Keratinocyte (primary cell): ENCODE measurements at regions not wholly inside any gene's neighbourhood (a gene's known extent, or its start where the extent isn't known, plus 50 kb on each side); places are given as distances from the start of the nearest gene placed in this dataset.

Experiments
- DNase-seq: peaks from one replicate; pipeline ENCODE4 v3.0.0-alpha.2; 2011; ENCODE audit warnings: low read depth, missing footprints, low spot score
- FAIRE-seq: peaks from 2 replicates; lab custom pipeline; 2011; peaks lifted over from hg19 to GRCh38; lab: Jason Lieb, UNC
- H2AFZ ChIP-seq: 2 replicates; pipeline ENCODE4 v1.6.0; 2012; ENCODE audit warnings: low read length, control low read depth, inconsistent platforms; ENCODE audit not compliant: control insufficient read depth
- H3K27ac ChIP-seq: 2 replicates; pipeline ENCODE4 v1.5.1; 2011; ENCODE audit warnings: low read length; ENCODE audit not compliant: control insufficient read depth, insufficient read depth
- H3K27me3 ChIP-seq: 3 replicates; pipeline ENCODE4 v1.6.0; 2011; ENCODE audit warnings: low read length; ENCODE audit not compliant: control insufficient read depth, insufficient read depth; ENCODE audit errors: extremely low read depth
- H3K36me3 ChIP-seq, 2 experiments: 2 replicates in 1 of 2; 3 replicates in 1 of 2; pipeline ENCODE4 v1.5.1; 2011; ENCODE audit warnings: low read length in 2 of 2, mild to moderate bottlenecking in 1 of 2; ENCODE audit not compliant: control insufficient read depth in 2 of 2, insufficient read depth in 2 of 2; ENCODE audit errors: extremely low read depth in 1 of 2
- H3K4me1 ChIP-seq: 3 replicates; pipeline ENCODE4 v1.5.1; 2011; ENCODE audit warnings: low read length; ENCODE audit not compliant: control insufficient read depth, insufficient read depth; ENCODE audit errors: extremely low read depth
- H3K4me2 ChIP-seq: 3 replicates; pipeline ENCODE4 v1.6.0; 2011; ENCODE audit warnings: low read depth, low read length; ENCODE audit not compliant: control insufficient read depth, insufficient read depth; ENCODE audit errors: extremely low read depth
- H3K4me3 ChIP-seq, 3 experiments: fragments of 200-600 bp in 1 of 3; sonication (generic) in 1 of 3; 2 replicates in 2 of 3; 3 replicates in 1 of 3; pipeline ENCODE4 v1.5.1; 2011 to 2016; ENCODE audit warnings: low read length in 3 of 3, mild to moderate bottlenecking in 3 of 3, control low read depth in 2 of 3, inconsistent platforms in 1 of 3, low read depth in 1 of 3, mixed read lengths in 1 of 3, mixed run types in 1 of 3, moderate library complexity in 1 of 3; ENCODE audit not compliant: control insufficient read depth in 2 of 3, insufficient read depth in 2 of 3; ENCODE audit errors: extremely low read depth in 1 of 3
- H3K79me2 ChIP-seq: 2 replicates; pipeline ENCODE4 v1.6.0; 2012; ENCODE audit warnings: low read length; ENCODE audit not compliant: control insufficient read depth, insufficient read depth
- H3K9ac ChIP-seq: 3 replicates; pipeline ENCODE4 v1.6.0; 2011; ENCODE audit warnings: low read length; ENCODE audit not compliant: control insufficient read depth, insufficient read depth; ENCODE audit errors: extremely low read depth
- H3K9me1 ChIP-seq: 3 replicates; pipeline ENCODE4 v1.6.0; 2011; ENCODE audit warnings: low read length; ENCODE audit not compliant: control insufficient read depth, insufficient read depth; ENCODE audit errors: extremely low read depth
- H3K9me3 ChIP-seq: 2 replicates; pipeline ENCODE4 v1.5.1; 2012; ENCODE audit warnings: low read depth, low read length; ENCODE audit not compliant: control insufficient read depth
- H4K20me1 ChIP-seq: 3 replicates; pipeline ENCODE4 v1.6.0; 2011; ENCODE audit warnings: low read length; ENCODE audit not compliant: control insufficient read depth, insufficient read depth; ENCODE audit errors: extremely low read depth
- CTCF ChIP-seq, 3 experiments: IDR thresholded peaks in 1 of 3; conservative IDR thresholded peaks in 1 of 3; optimal IDR thresholded peaks in 1 of 3; 2 replicates in 2 of 3; 3 replicates in 1 of 3; pipeline versions ENCODE3 to v1.5.1; 2011; ENCODE audit warnings: low read length in 3 of 3, mild to moderate bottlenecking in 3 of 3, moderate library complexity in 2 of 3, control low read depth in 1 of 3, inconsistent platforms in 1 of 3; ENCODE audit not compliant: insufficient read depth in 2 of 3; ENCODE audit errors: extremely low read depth in 1 of 3
- EZH2 ChIP-seq: IDR thresholded peaks from one replicate; pipeline ENCODE4 v1.6.1; 2012; ENCODE audit warnings: inconsistent platforms, mild to moderate bottlenecking, low read length, moderate library complexity
- dilution Hi-C: fragments of 300-500 bp; cut with MboI; formaldehyde crosslinking; loops from one replicate; pipeline ENCODE4 v1.7.0; 2020; ENCODE audit warnings: low sequenced_read_pairs; ENCODE audit not compliant: extremely low pct_ligation_motif_present

- no peak overlapping the region for H3K9ac ChIP-seq
- H4K20me1 ChIP-seq = no peaks in the 10 kb centered on the region
- TF ChIP-seq EZH2 (no peak), CTCF (optimal IDR thresholded peaks at IDR 0.05 in 1 of 3, IDR thresholded peaks at IDR 0.05 in 1 of 3, conservative IDR thresholded peaks at IDR 0.05 in 1 of 3; ENCODE audit: extremely low read depth in 1 of 3, insufficient read depth in 2 of 3, low read length in 3 of 3) (no peak)
- no peaks in the 10 kb centered on the region for H3K9me1 ChIP-seq
- no peaks in the 10 kb centered on the region for H3K9me3 ChIP-seq
- DNase-seq = no peak
- dilution Hi-C loops = no loop called here
- H3K4me2 ChIP-seq = no peak overlapping the region
- no peaks in the 10 kb centered on the region for H3K27me3 ChIP-seq
- no peaks in the 10 kb centered on the region for H3K79me2 ChIP-seq
- H2AFZ ChIP-seq = no peak overlapping the region
- no peak overlapping the region for H3K4me3 ChIP-seq
- H3K27ac ChIP-seq = no peak overlapping the region
- FAIRE-seq = no peak
- H3K4me1 ChIP-seq = no peaks in the 10 kb centered on the region
- no peaks in the 10 kb centered on the region for H3K36me3 ChIP-seq
Measured at GRCh38 chr10:2974083-2974482, 93.3 kb upstream of the PFKP start.

GRCh38 chr10:2972810-2973209 is 94.5 kb upstream of the PFKP start:
- no peaks in the 10 kb centered on the region for H3K9me1 ChIP-seq
- no peak for DNase-seq
- H3K79me2 ChIP-seq = no peaks in the 10 kb centered on the region
- H3K27ac ChIP-seq = no peak overlapping the region
- TF ChIP-seq CTCF (optimal IDR thresholded peaks at IDR 0.05 in 1 of 3, IDR thresholded peaks at IDR 0.05 in 1 of 3, conservative IDR thresholded peaks at IDR 0.05 in 1 of 3; ENCODE audit: extremely low read depth in 1 of 3, insufficient read depth in 2 of 3, low read length in 3 of 3) = no peak
- TF ChIP-seq EZH2 = no peak
- H3K4me2 ChIP-seq = no peak overlapping the region
- H3K9ac ChIP-seq = no peak overlapping the region
- H2AFZ ChIP-seq = no peak overlapping the region
- H3K9me3 ChIP-seq = no peaks in the 10 kb centered on the region
- H3K4me3 ChIP-seq = no peak overlapping the region
- no peaks in the 10 kb centered on the region for H3K4me1 ChIP-seq
- H3K36me3 ChIP-seq = no peaks in the 10 kb centered on the region
- FAIRE-seq = no peak
- H4K20me1 ChIP-seq = no peaks in the 10 kb centered on the region
- dilution Hi-C loops = no loop called here
- no peaks in the 10 kb centered on the region for H3K27me3 ChIP-seq
